Urinary bladder (tissue), 3 donors: ENCODE measurements at regions not wholly inside any gene's neighbourhood (a gene's known extent, or its start where the extent isn't known, plus 50 kb on each side); places are given as distances from the start of the nearest gene placed in this dataset.

ENCODE experiments used
- DNase-seq: peaks from one replicate; pipeline ENCODE4 v3.0.0-alpha.2; 2015; ENCODE audit errors: extremely low spot score
- H3K27ac ChIP-seq: one replicate; pipeline ENCODE4 v1.5.1; 2013; ENCODE audit warnings: low read depth, mild to moderate bottlenecking, moderate library complexity
- H3K36me3 ChIP-seq: one replicate; pipeline ENCODE4 v1.6.1; 2013; ENCODE audit warnings: mild to moderate bottlenecking, moderate library complexity; ENCODE audit not compliant: insufficient read depth
- H3K4me1 ChIP-seq: one replicate; pipeline ENCODE4 v1.6.1; 2013; ENCODE audit warnings: mild to moderate bottlenecking, moderate library complexity; ENCODE audit not compliant: insufficient read depth
- H3K4me3 ChIP-seq: one replicate; pipeline ENCODE4 v1.5.1; 2013; ENCODE audit warnings: low read depth, low read length
- WGBS: extraction: QIAGEN DNeasy Blood & Tissue Kit; methylation state at CpG from one replicate; pipeline ENCODE4 v1.1.7; 2013; 5-methylcytosine and 5-hydroxymethylcytosine counted together
- donor health status: healthy with polysubstance abuse.
- donor health status: healthy.

DNA sequence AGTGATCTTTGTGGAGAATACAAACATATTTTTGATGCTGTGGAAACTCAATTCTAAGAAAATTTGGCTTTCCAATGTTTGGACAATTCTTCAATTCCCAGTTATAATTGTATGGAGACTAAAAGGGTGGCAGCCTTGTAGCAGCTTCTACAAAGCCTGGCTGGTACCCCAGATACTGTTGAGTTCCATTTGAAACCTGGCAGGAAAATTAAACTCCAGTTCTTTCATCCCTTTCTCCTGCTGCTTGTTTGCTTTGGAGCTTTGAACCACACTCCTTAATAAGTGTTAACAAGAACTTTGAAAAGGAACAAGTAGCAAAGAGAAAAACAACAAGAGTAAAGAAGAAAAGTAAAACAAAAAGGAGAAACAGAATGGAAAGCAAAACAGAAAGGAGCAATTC is 172.6 kb upstream of the ADAMTS5 start:
- H3K27ac ChIP-seq = no peak overlapping the region
- DNase-seq = no peak
- no peaks in the 10 kb centered on the region for H3K4me1 ChIP-seq

DNA sequence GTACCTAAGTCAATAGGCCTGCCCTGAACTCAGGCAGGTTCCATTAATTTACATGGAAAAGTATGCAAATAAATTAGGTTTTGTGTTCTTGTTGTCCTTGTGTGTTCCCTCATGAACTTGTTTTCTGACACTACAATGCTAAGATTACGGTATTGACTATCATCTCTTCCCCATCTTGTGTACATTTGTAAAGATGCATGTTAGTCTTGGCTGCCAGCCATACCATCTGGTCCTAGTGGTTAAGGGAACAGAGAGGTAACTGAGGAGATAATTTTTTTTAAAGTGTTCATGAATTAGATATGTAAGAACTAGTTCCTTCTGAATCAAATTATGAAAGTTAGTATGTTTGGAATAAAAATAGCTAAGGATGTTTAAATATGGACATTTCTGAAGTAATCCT is 167.6 kb upstream of the ADAMTS5 start:
- Histone ChIP-seq H3K36me3 (no peaks in the 10 kb centered on the region), H3K4me3 (no peak overlapping the region), H3K4me1 (no peaks in the 10 kb centered on the region), H3K27ac (no peak overlapping the region)
- 89% methylated on average over 1 of the region's 1 CpG for WGBS
- DNase-seq = no peak

More for the DNA sequence above, 172.6 kb upstream of the ADAMTS5 start:
- Histone ChIP-seq H3K36me3 (no peaks in the 10 kb centered on the region), H3K4me3 (no peak overlapping the region)

DNA sequence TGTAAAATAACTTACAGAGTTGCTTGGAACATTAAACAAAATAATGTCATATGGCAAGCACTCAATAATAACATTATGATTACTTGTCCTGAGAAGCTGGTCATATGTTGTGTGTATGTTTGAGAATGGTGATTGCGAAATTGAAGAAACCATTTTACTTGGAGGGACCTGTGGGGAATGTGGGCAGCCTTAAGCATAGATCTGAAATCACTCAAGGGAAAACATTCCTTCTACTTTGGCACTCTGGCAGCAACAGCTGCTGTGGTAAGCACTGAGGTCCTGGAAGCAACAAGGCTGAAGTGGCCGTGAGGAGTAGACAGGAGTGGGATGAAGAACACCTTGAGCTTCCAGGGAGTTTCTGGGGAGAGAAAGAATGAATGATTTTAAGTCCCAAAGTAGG is 165.4 kb upstream of the ADAMTS5 start:
- no peak for DNase-seq
- H3K4me1 ChIP-seq = no peaks in the 10 kb centered on the region
- no peak overlapping the region for H3K27ac ChIP-seq
- H3K36me3 ChIP-seq = no peaks in the 10 kb centered on the region
- 84% methylated on average over 2 of the region's 2 CpGs for WGBS
- no peak overlapping the region for H3K4me3 ChIP-seq

DNA sequence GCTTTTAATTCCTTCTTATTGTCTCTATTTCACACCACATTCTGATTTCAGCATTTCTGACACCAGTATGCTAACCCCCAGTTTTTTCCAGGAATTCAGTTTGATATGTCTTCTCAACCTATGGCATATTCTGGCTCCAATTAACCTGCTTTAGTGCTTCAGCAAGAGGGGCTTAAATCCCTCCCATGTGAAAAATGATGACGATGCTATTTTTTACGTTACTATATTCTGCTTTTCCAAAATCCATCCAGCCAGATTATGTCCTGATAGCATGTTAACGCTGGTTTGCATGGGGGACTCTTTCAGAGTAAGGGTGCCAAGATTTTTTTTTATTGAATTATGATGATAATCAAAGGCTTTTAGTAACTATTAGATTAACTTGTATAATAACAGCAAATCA is 163.3 kb upstream of the ADAMTS5 start:
- 80% methylated on average over 3 of the region's 3 CpGs for WGBS
- no peak overlapping the region for H3K4me3 ChIP-seq
- no peaks in the 10 kb centered on the region for H3K4me1 ChIP-seq
- no peak for DNase-seq
- no peak overlapping the region for H3K27ac ChIP-seq
- H3K36me3 ChIP-seq = no peaks in the 10 kb centered on the region

DNA sequence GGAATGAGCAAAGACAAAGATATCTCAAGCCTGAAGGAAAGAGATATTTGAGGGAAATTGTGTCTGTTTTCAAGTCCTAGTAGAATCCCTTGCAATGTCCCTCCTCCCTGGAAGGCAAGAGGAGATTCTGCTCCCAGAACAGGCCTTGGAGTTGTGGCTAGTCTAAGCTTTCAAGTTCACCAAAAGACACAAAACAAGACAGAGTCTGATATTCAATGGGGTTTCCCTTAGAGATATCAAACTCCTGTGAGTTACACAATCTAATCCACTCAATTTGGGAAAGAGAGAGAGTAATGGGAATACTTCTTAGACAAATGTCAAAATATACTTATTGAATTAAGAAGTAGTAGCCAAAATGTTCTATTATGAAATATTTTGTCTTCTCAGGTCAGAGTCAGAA is 162.8 kb upstream of the ADAMTS5 start:
- Histone ChIP-seq H3K4me1 (no peaks in the 10 kb centered on the region), H3K36me3 (no peaks in the 10 kb centered on the region), H3K4me3 (no peak overlapping the region), H3K27ac (no peak overlapping the region)
- DNase-seq = no peak

DNA sequence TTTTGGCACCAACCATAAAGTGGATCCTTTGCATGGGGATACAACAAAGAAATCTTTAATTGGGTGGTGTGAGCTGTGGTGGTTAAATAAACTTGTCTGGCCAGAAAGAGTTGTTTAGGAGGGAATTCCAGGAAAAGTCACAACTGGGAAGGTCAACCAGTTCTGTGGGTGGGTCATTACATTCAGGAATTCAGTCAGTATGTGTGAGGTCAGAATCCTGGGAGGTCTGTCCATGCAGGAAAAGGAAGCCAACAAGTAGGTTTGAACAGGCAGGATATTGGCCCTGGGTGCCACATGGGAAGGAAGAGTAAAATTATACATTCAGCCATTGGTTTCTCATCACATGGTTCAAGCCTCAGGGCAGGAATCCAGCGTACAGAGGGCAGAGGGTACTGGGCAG is 162.3 kb upstream of the ADAMTS5 start:
- Histone ChIP-seq H3K27ac (no peak overlapping the region), H3K4me1 (no peaks in the 10 kb centered on the region), H3K36me3 (no peaks in the 10 kb centered on the region), H3K4me3 (no peak overlapping the region)
- 84% methylated on average over 1 of the region's 1 CpG for WGBS
- DNase-seq = no peak

DNA sequence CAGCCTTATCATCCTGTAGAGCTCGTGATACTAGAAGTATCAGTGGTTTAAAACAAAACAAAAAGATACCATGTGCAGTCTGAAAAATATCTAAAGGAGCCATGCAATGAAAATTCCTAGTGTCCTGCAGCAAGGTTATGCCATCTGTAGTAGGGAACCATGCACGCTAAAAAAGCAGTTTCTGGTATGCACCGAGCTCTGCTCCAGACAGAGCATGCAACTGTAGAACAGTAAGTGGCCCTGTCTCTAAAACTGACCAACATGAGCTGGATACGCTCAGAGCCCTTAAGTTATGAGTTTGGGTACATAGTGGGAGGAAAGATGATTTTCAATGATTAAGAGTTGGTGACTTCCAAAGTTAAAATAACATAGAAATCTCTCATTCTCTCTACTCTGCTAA is 159.3 kb upstream of the ADAMTS5 start:
- no peak overlapping the region for H3K4me3 ChIP-seq
- WGBS = 55% methylated on average over 4 of the region's 4 CpGs
- DNase-seq = no peak
- H3K27ac ChIP-seq = no peak overlapping the region
- H3K36me3 ChIP-seq = no peaks in the 10 kb centered on the region
- H3K4me1 ChIP-seq = no peaks in the 10 kb centered on the region

DNA sequence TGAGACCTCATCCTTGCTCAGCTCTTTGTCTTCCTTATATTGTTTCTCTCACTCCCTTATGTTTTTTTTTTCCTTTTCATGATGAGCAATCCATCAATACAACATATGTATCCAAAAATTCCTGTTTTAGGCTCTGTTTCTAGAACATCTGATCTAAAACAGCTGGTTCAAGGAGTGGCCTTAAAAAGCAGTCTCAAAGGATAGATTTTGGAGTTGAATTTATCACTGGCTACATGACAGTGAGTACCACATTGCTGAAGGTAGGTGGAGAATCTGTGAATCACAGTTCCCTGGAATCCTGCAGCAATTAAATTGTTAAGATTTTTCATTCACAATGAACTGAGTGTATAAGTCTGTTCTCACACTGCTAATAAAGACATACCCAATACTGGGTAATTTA is 155.8 kb upstream of the ADAMTS5 start:
- Histone ChIP-seq H3K27ac (no peak overlapping the region), H3K4me1 (no peaks in the 10 kb centered on the region), H3K36me3 (no peaks in the 10 kb centered on the region), H3K4me3 (no peak overlapping the region)
- DNase-seq = no peak

DNA sequence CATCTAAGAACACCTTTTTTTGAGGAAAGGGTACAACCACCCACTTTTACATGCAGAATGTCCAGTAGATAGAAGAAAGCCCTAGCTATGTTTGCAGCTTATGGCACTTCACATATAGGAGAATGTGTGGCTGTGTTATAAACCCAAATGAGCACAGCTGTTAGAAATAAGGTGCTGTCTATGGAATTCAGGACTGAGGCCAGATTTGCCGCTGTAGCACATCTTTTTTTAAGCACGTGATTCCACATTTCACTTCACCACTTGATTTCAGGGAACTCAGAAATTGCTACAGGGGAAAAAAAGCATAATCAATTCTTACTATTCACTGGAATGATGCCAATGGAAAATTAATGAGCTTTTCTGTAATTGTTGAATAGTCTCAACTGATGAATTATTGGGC is 147.2 kb upstream of the ADAMTS5 start:
- no peak overlapping the region for H3K4me3 ChIP-seq
- no peaks in the 10 kb centered on the region for H3K4me1 ChIP-seq
- WGBS = 81% methylated on average over 2 of the region's 2 CpGs
- no peak for DNase-seq
- no peak overlapping the region for H3K27ac ChIP-seq
- no peaks in the 10 kb centered on the region for H3K36me3 ChIP-seq

DNA sequence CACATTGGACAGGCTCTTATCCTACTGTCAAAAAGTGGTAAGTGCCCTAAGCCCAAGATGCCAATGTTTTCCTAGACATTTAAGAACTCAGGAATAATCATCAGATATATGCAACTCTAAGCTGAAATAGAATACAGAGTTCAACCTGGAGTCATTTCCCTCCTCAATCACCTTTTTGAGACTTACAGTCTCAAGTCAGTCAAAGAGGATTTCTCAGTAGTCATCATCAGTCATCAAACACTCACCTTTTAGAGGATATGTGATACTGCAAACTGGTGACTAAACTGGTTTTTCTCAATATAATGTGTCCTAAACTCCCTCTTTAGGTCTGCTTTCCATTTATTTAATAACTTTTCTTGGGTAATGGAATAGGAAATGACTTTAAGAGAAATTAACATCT is 145.3 kb upstream of the ADAMTS5 start:
- no peak overlapping the region for H3K4me3 ChIP-seq
- no peaks in the 10 kb centered on the region for H3K4me1 ChIP-seq
- H3K36me3 ChIP-seq = no peaks in the 10 kb centered on the region
- no peak overlapping the region for H3K27ac ChIP-seq
- no peak for DNase-seq

DNA sequence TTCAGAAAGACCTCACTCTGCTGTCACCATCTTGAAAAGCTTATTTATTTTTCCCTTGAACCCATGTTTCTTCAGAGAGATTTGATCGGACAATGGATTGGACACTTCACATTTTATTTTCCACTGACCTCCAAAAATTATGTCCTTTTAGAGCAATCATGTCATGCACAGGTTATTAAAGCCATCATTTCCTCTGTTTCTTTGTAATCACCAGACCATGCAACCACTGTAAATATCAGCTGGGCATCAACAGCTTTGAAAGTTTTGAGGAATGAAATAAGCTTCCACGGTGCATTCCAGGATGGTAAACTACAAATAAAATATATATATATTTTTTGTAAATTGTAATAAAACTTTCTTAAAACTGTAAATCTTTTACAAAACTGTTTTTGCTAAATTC is 144.1 kb upstream of the ADAMTS5 start:
- Histone ChIP-seq H3K4me3 (no peak overlapping the region), H3K4me1 (no peaks in the 10 kb centered on the region), H3K27ac (no peak overlapping the region), H3K36me3 (no peaks in the 10 kb centered on the region)
- 66% methylated on average over 2 of the region's 2 CpGs for WGBS
- no peak for DNase-seq

DNA sequence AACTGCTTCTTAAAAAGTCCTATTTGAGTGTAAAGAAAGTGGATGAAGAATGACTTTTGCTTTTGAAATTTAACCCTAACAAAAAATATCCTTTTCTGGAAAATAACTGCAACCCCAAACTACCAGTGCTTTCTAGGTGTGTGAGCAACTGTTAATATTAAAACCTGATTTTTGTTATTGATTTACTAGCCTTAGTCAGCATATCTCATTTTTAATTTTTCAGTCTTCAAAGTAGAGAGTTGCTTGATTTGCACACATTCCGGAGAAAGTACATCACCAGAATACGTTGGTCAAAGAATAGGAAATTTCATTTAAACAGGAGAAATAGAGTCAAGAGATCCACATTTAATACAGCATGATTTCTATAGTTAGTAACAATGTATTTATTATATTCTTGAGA is 141.8 kb upstream of the ADAMTS5 start:
- 80% methylated on average over 2 of the region's 2 CpGs for WGBS
- no peak overlapping the region for H3K27ac ChIP-seq

DNA sequence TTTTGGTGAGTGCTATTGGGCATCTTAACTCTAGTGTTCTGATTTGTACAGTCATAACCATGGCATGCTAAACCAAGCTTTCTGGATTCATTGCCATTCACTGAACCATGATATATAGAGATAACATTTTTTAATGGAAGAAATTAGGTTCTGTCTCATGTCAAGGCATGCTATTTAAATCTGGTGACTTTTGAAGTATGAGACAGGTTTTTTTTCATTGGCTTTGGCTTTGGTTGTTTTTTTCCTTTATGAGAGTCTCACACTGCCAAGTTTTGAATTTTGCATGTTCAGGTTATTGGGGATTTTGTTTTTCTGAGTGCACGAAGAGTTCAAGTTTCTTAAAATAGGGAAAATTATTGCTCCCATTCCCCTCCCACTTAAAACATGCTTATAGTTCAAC is 141.3 kb upstream of the ADAMTS5 start:
- H3K36me3 ChIP-seq = no peaks in the 10 kb centered on the region
- WGBS = 26% methylated on average over 1 of the region's 1 CpG
- H3K4me3 ChIP-seq = no peak overlapping the region
- H3K27ac ChIP-seq = no peak overlapping the region
- peak; percentile 50 for DNase-seq
- H3K4me1 ChIP-seq = no peaks in the 10 kb centered on the region

More for the DNA sequence above, 141.8 kb upstream of the ADAMTS5 start:
- Histone ChIP-seq H3K36me3 (no peaks in the 10 kb centered on the region), H3K4me1 (no peaks in the 10 kb centered on the region), H3K4me3 (no peak overlapping the region)
- DNase-seq = no peak

DNA sequence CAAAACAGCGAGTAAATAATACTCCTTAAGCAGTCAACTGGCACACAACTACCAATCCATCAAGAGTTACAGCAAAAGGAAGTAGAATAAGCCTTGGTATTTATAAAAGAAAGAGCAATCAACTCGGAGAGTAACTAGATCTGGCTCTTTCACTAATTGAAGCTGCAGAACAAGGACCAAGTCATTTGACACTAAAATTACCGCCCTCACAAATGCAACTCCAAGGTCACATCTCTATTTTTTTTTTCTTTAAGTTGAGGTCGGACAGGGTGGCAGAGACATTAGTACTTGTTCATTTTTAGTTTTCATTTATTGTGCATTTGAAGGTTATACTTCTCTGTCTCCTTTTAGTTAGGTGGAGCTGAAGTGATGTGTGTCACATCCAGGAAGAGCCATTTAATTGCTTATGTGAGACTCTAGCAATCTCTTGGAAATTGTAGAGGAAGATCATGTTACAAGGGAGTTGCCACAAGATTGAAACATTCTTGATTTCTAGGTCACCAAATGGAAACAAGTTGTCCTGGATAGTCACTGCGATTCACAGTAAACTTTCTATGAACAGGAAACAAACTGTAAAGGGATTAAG is 138.1 kb upstream of the ADAMTS5 start:
- 51% methylated on average over 5 of the region's 5 CpGs for WGBS
- Histone ChIP-seq H3K4me3 (no peak overlapping the region), H3K27ac (peak overlapping the region; percentile 45), H3K4me1 (no peaks in the 10 kb centered on the region), H3K36me3 (no peaks in the 10 kb centered on the region)
- DNase-seq = no peak

DNA sequence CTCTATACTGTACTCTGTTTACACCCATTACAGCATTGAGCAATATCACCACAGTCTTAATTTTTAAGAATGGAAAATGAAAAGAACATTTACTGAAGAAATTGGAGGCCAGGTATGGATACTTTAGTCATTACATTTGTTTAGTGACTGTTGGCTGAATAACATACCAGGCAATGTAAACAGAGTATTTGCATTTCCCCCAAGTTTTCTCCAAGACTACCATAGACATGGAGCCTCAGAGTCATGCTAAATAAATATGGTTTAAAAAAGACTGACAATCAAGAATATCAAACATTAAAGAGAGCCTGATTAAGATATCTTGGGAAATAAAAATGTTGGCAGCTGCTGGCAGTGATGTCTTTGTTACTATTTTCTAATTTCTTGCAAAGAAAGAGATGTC is 136.9 kb upstream of the ADAMTS5 start:
- DNase-seq = no peak
- no peak overlapping the region for H3K27ac ChIP-seq
- no peaks in the 10 kb centered on the region for H3K4me1 ChIP-seq
- no peak overlapping the region for H3K4me3 ChIP-seq
- no peaks in the 10 kb centered on the region for H3K36me3 ChIP-seq
